Endothelial cell of umbilical vein (primary cell): ENCODE measurements at regions not wholly inside any gene's neighbourhood (a gene's known extent, or its start where the extent isn't known, plus 50 kb on each side); places are given as distances from the start of the nearest gene placed in this dataset.

Experiments used
- BruUV-seq: library from RNA; stranded (reverse); fragments of 400-500 nt; replicated peaks from 2 replicates; lab custom pipeline; 2021; lab: Mats Ljungman, UMichigan
- CTCF ChIA-PET: fragments of 300-600, 350-600 bp; sonication (Branson Sonifier 250); formaldehyde crosslinking; loops from one replicate; lab custom pipeline; 2021; ENCODE audit warnings: antibody characterized with exemption, inconsistent platforms; lab: Charles Lee
- POLR2A ChIA-PET: fragments of 300-600, 350-600 bp; sonication (Branson Sonifier 250); formaldehyde crosslinking; loops from one replicate; lab custom pipeline; 2021; ENCODE audit warnings: antibody characterized with exemption, inconsistent platforms; lab: Charles Lee
- DNase-seq: peaks from one replicate; pipeline ENCODE4 v3.0.0-alpha.2; 2011; ENCODE audit warnings: low read depth, low spot score
- FAIRE-seq: peaks from 2 replicates; lab custom pipeline; 2011; peaks lifted over from hg19 to GRCh38; lab: Jason Lieb, UNC
- H2AFZ ChIP-seq: 2 replicates; pipeline ENCODE4 v1.6.0; 2012; ENCODE audit warnings: low read depth, low read length, control low read depth, inconsistent platforms
- H3K27ac ChIP-seq: 2 replicates; pipeline ENCODE4 v1.5.1; 2011; ENCODE audit warnings: low read depth, mild to moderate bottlenecking, control low read depth, low read length, moderate library complexity; ENCODE audit not compliant: insufficient read depth
- H3K27me3 ChIP-seq, 2 experiments: 2 replicates each; pipeline versions ENCODE4 v1.6.0 to v1.6.1; 2011; ENCODE audit warnings: low read length in 2 of 2, mixed read lengths in 1 of 2; ENCODE audit not compliant: control insufficient read depth in 2 of 2, insufficient read depth in 2 of 2
- H3K36me3 ChIP-seq, 2 experiments: 2 replicates in 1 of 2; 3 replicates in 1 of 2; pipeline ENCODE4 v1.5.1; 2011; ENCODE audit warnings: low read length in 2 of 2, mild to moderate bottlenecking in 1 of 2, moderate library complexity in 1 of 2; ENCODE audit not compliant: control insufficient read depth in 2 of 2, insufficient read depth in 2 of 2; ENCODE audit errors: extremely low read depth in 1 of 2
- H3K4me1 ChIP-seq: 3 replicates; pipeline ENCODE4 v1.5.1; 2011; ENCODE audit warnings: mild to moderate bottlenecking, low read length; ENCODE audit not compliant: control insufficient read depth, insufficient read depth; ENCODE audit errors: extremely low read depth
- H3K4me2 ChIP-seq: 2 replicates; pipeline ENCODE4 v1.6.1; 2011; ENCODE audit warnings: low read length, control low read depth, mixed read lengths; ENCODE audit not compliant: insufficient read depth
- H3K4me3 ChIP-seq, 3 experiments: fragments of 200-600 bp in 1 of 3; sonication (generic), shearing (Covaris generic) in 1 of 3; replicated peaks in 1 of 3; 2 replicates each; pipeline ENCODE4 v1.5.1; 2011 to 2016; ENCODE audit warnings: control low read depth in 3 of 3, low read length in 3 of 3, mild to moderate bottlenecking in 2 of 3, inconsistent platforms in 1 of 3, low read depth in 1 of 3, moderate library complexity in 1 of 3; ENCODE audit not compliant: insufficient read depth in 1 of 3
- H3K79me2 ChIP-seq: 2 replicates; pipeline ENCODE4 v1.6.0; 2012; ENCODE audit warnings: low read length, inconsistent platforms; ENCODE audit not compliant: control insufficient read depth, insufficient read depth
- H3K9ac ChIP-seq: replicated peaks from 2 replicates; pipeline ENCODE3; 2011; ENCODE audit warnings: low read length, control low read depth; ENCODE audit not compliant: insufficient read depth; ENCODE audit errors: extremely low read depth
- H3K9me1 ChIP-seq: replicated peaks from 3 replicates; pipeline ENCODE4 v1.6.0; 2011; ENCODE audit warnings: mild to moderate bottlenecking, low read length; ENCODE audit not compliant: control insufficient read depth, insufficient read depth; ENCODE audit errors: extremely low read depth
- H3K9me3 ChIP-seq: replicated peaks from 2 replicates; pipeline ENCODE4 v1.5.1; 2012; ENCODE audit warnings: low read length, inconsistent platforms; ENCODE audit not compliant: control insufficient read depth, insufficient read depth
- H4K20me1 ChIP-seq: replicated peaks from 2 replicates; pipeline ENCODE3; 2011; ENCODE audit warnings: mild to moderate bottlenecking, low read length; ENCODE audit not compliant: control insufficient read depth, insufficient read depth; ENCODE audit errors: extremely low read depth
- EZH2 ChIP-seq: IDR thresholded peaks from 2 replicates; pipeline ENCODE4 v1.6.1; 2012; ENCODE audit warnings: borderline replicate concordance, low read depth, mild to moderate bottlenecking, moderate library complexity, low read length, inconsistent platforms; ENCODE audit not compliant: severe bottlenecking
- FOS ChIP-seq: IDR thresholded peaks from 2 replicates; pipeline ENCODE4 v1.6.1; 2011; ENCODE audit warnings: mild to moderate bottlenecking, low read length, moderate library complexity, borderline replicate concordance; ENCODE audit not compliant: insufficient read depth
- GATA2 ChIP-seq: IDR thresholded peaks from 2 replicates; pipeline ENCODE4 v1.7.0; 2011; ENCODE audit warnings: low read depth, mild to moderate bottlenecking, moderate library complexity, mixed read lengths, low read length; ENCODE audit not compliant: insufficient read length, insufficient read depth
- JUN ChIP-seq: IDR thresholded peaks from 2 replicates; pipeline ENCODE4 v1.6.1; 2011; ENCODE audit warnings: borderline replicate concordance, low read depth; ENCODE audit not compliant: insufficient read length, insufficient read depth
- MAX ChIP-seq: IDR thresholded peaks from 2 replicates; pipeline ENCODE4 v1.6.1; 2011; ENCODE audit not compliant: insufficient read depth, insufficient read length
- MYC ChIP-seq: IDR thresholded peaks from one replicate; pipeline ENCODE4 v1.6.1; 2011; ENCODE audit warnings: mild to moderate bottlenecking, low read depth, low read length
- POLR2A ChIP-seq: IDR thresholded peaks from 2 replicates; pipeline ENCODE4 v1.6.1; 2012; ENCODE audit warnings: low read depth, mild to moderate bottlenecking, control low read depth, low read length
- POLR2AphosphoS5 ChIP-seq: IDR thresholded peaks from 2 replicates; pipeline ENCODE4 v1.6.1; 2012; ENCODE audit warnings: low read depth, mild to moderate bottlenecking, control low read depth, low read length, moderate library complexity; ENCODE audit not compliant: insufficient read depth
- dilution Hi-C: fragments of 300-500 bp; cut with MboI; formaldehyde crosslinking; loops from one replicate; pipeline ENCODE4 v1.15.0; 2019; ENCODE audit warnings: low sequenced_read_pairs; ENCODE audit not compliant: extremely low pct_ligation_motif_present
- intact Hi-C: fragments of 100-400 bp; cut with micrococcal nuclease; formaldehyde crosslinking; loops from one replicate; pipeline ENCODE4 v1.10.0; 2022
- TF ChIP-seq, protein P1 (sequence below), 2 donors: IDR thresholded peaks; 1 replicate in 1 of 2; 2 replicates in 1 of 2; pipeline ENCODE4 v1.5.1; 2011; ENCODE audit warnings: low read length in 2 of 2, mild to moderate bottlenecking in 2 of 2, moderate library complexity in 2 of 2, control low read depth in 1 of 2, inconsistent platforms in 1 of 2, low read depth in 1 of 2; ENCODE audit not compliant: insufficient read depth in 1 of 2; ENCODE audit errors: extremely low read depth in 1 of 2

DNA sequence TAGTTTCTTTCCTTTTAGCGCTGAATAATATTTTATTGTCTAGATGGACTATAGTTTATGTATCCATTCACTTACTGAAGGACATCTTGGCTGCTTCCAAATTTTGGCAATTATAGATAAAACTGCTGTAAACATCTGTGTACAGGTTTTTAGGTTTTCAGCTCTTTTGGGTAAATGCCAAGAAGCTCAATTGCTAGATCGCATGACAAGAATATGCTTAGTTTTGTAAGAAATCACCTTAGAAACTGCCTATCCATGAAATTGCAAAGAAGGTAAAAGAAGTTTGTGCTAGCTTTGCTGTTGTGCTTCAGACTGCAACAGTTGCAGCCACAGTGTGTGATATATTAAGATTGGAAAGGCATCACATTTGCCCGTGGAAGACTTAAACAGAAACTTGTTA is 103.2 kb upstream of the TNS3 start:
- POLR2A ChIA-PET: no interaction called here
- CTCF ChIA-PET: interaction anchor here (0.9 to 1.1 kb wide), 2 partner anchors 10 to 21 kb away, joined by 3 to 4 read pairs; no protein-coding TSS in a partner anchor
- BruUV-seq: no TSS peak

GRCh38 chr7:47684728-47685127 is 102.8 kb upstream of the TNS3 start:
- Histone ChIP-seq H3K27ac (no peak overlapping the region), H3K27me3 (no peaks in the 10 kb centered on the region), H3K36me3 (no peaks in the 10 kb centered on the region), H2AFZ (no peak overlapping the region), H3K4me1 (no peaks in the 10 kb centered on the region), H3K79me2 (no peaks in the 10 kb centered on the region), H3K9ac (no peak overlapping the region), H3K9me3 (no peaks in the 10 kb centered on the region), H4K20me1 (no peaks in the 10 kb centered on the region), H3K9me1 (no peaks in the 10 kb centered on the region), H3K4me2 (no peak overlapping the region), H3K4me3 (no peak overlapping the region)
- BruUV-seq: no TSS peak
- dilution Hi-C loops (no loop called here), intact Hi-C loops (no loop called here)
- DNase-seq (no peak), FAIRE-seq (no peak)
- ChIA-PET POLR2A (no interaction called here), CTCF (interaction anchor here (0.9 to 1.1 kb wide), 2 partner anchors 9 to 21 kb away, joined by 3 to 4 read pairs; no protein-coding TSS in a partner anchor)
- TF ChIP-seq MAX: no peak
- no peak for TF ChIP-seq POLR2AphosphoS5
- TF ChIP-seq JUN: no peak
- no peak for TF ChIP-seq GATA2
- TF ChIP-seq EZH2: no peak
- no peak for TF ChIP-seq POLR2A
- no peak for TF ChIP-seq FOS
- no peak for TF ChIP-seq MYC
- TF ChIP-seq, protein P1, sequence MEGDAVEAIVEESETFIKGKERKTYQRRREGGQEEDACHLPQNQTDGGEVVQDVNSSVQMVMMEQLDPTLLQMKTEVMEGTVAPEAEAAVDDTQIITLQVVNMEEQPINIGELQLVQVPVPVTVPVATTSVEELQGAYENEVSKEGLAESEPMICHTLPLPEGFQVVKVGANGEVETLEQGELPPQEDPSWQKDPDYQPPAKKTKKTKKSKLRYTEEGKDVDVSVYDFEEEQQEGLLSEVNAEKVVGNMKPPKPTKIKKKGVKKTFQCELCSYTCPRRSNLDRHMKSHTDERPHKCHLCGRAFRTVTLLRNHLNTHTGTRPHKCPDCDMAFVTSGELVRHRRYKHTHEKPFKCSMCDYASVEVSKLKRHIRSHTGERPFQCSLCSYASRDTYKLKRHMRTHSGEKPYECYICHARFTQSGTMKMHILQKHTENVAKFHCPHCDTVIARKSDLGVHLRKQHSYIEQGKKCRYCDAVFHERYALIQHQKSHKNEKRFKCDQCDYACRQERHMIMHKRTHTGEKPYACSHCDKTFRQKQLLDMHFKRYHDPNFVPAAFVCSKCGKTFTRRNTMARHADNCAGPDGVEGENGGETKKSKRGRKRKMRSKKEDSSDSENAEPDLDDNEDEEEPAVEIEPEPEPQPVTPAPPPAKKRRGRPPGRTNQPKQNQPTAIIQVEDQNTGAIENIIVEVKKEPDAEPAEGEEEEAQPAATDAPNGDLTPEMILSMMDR (IDR thresholded peaks at IDR 0.05; ENCODE audit: extremely low read depth in 1 of 2, insufficient read depth in 1 of 2, low read depth in 1 of 2, low read length in 2 of 2): no peak

More for the DNA sequence above, 103.2 kb upstream of the TNS3 start:
- dilution Hi-C loops: no loop called here
- intact Hi-C loops: no loop called here
- Histone ChIP-seq H4K20me1 (no peaks in the 10 kb centered on the region), H2AFZ (no peak overlapping the region), H3K9me1 (no peaks in the 10 kb centered on the region), H3K79me2 (no peaks in the 10 kb centered on the region), H3K9ac (no peak overlapping the region), H3K9me3 (no peaks in the 10 kb centered on the region), H3K4me2 (no peak overlapping the region), H3K27ac (no peak overlapping the region), H3K4me3 (no peak overlapping the region), H3K27me3 (no peaks in the 10 kb centered on the region), H3K36me3 (no peaks in the 10 kb centered on the region), H3K4me1 (no peaks in the 10 kb centered on the region)
- FAIRE-seq: no peak
- TF ChIP-seq POLR2AphosphoS5 (no peak), GATA2 (no peak), EZH2 (no peak), JUN (no peak), POLR2A (no peak)
- TF ChIP-seq, protein P1 (IDR thresholded peaks at IDR 0.05; ENCODE audit: extremely low read depth in 1 of 2, insufficient read depth in 1 of 2, low read depth in 1 of 2, low read length in 2 of 2): no peak
- DNase-seq: no peak
